Tibial artery (tissue), 4 donors: ENCODE measurements at regions not wholly inside any gene's neighbourhood (a gene's known extent, or its start where the extent isn't known, plus 50 kb on each side); places are given as distances from the start of the nearest gene placed in this dataset.
"Not testable (repeated sequence)": the region's sequence is repeated elsewhere in the genome, so short reads cannot be mapped to it uniquely, and the experiment has no call there.

Source experiments
- DNase-seq, 2 donors: peaks; one replicate each; pipeline ENCODE4 v3.0.0-alpha.2; 2019
- H3K27ac ChIP-seq, 2 donors: fragments of 200-600 bp; sonication (generic) in 1 of 2; 1 replicate in 1 of 2; 2 replicates in 1 of 2; pipeline ENCODE4 v1.5.1; 2018 to 2019; ENCODE audit warnings: mild to moderate bottlenecking in 1 of 2
- H3K27me3 ChIP-seq, 2 donors: fragments of 200-600 bp; sonication (generic) in 1 of 2; one replicate each; pipeline versions ENCODE4 v1.5.1 to v1.6.0; 2016 to 2019
- H3K36me3 ChIP-seq, 3 donors: fragments of 200-600 bp; sonication (generic) in 2 of 3; one replicate each; pipeline ENCODE4 v1.5.1; 2016 to 2019; ENCODE audit warnings: mild to moderate bottlenecking in 2 of 3
- H3K4me1 ChIP-seq, 4 donors: fragments of 200-600 bp; sonication (generic) in 2 of 4; 1 replicate in 3 of 4; 2 replicates in 1 of 4; pipeline ENCODE4 v1.5.1; 2016 to 2019
- H3K4me3 ChIP-seq, 2 donors: fragments of 200-600 bp; sonication (generic) in 1 of 2; 1 replicate in 1 of 2; 2 replicates in 1 of 2; pipeline ENCODE4 v1.5.1; 2018 to 2019; ENCODE audit warnings: mild to moderate bottlenecking in 2 of 2
- H3K9me3 ChIP-seq, 3 donors: fragments of 200-600 bp; sonication (generic) in 1 of 3; one replicate each; pipeline ENCODE4 v1.5.1; 2016 to 2019
- intact Hi-C: fragments of 100-400 bp; cut with DNase I; formaldehyde crosslinking; loops from one replicate; pipeline ENCODE4 v1.15.0; 2023; ENCODE audit warnings: low total_unique reads
- TF ChIP-seq, protein P1 (sequence below), 2 experiments: fragments of 200-600 bp in 1 of 2; fragments of 450-650 bp in 1 of 2; IDR thresholded peaks; one replicate each; pipeline ENCODE4 v1.5.1; 2017 to 2019; ENCODE audit warnings: antibody characterized with exemption in 2 of 2, mild to moderate bottlenecking in 1 of 2, moderate library complexity in 1 of 2

DNA sequence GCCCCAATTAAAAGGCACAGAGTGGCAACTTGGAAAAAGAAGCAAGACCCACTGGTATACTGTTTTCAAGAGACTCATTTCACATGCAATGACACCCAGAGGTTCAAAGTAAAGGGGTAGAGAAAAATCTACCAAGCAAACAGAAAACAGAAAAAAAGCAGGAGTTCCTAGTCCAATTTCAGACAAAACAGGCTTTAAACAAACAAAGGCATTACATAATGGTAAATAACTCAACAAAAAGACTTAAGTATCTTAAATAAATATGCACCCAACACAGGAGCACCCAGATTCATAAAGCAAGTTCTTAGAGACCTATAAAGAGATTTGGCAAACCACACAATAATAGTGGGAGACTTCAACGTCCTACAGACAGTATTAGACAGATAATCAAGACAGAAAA, 215.8 kb downstream of the SLCO4C1 start:
- Histone ChIP-seq H3K4me3 (no peak overlapping the region), H3K9me3 (no peaks in the 10 kb centered on the region), H3K36me3 (no peaks in the 10 kb centered on the region), H3K27me3 (no peaks in the 10 kb centered on the region), H3K27ac (no peak overlapping the region), H3K4me1 (no peaks in the 10 kb centered on the region)
- intact Hi-C loops: no loop called here
- TF ChIP-seq, protein P1, sequence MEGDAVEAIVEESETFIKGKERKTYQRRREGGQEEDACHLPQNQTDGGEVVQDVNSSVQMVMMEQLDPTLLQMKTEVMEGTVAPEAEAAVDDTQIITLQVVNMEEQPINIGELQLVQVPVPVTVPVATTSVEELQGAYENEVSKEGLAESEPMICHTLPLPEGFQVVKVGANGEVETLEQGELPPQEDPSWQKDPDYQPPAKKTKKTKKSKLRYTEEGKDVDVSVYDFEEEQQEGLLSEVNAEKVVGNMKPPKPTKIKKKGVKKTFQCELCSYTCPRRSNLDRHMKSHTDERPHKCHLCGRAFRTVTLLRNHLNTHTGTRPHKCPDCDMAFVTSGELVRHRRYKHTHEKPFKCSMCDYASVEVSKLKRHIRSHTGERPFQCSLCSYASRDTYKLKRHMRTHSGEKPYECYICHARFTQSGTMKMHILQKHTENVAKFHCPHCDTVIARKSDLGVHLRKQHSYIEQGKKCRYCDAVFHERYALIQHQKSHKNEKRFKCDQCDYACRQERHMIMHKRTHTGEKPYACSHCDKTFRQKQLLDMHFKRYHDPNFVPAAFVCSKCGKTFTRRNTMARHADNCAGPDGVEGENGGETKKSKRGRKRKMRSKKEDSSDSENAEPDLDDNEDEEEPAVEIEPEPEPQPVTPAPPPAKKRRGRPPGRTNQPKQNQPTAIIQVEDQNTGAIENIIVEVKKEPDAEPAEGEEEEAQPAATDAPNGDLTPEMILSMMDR (IDR thresholded peaks at IDR 0.05): no peak
- no peak for DNase-seq

DNA sequence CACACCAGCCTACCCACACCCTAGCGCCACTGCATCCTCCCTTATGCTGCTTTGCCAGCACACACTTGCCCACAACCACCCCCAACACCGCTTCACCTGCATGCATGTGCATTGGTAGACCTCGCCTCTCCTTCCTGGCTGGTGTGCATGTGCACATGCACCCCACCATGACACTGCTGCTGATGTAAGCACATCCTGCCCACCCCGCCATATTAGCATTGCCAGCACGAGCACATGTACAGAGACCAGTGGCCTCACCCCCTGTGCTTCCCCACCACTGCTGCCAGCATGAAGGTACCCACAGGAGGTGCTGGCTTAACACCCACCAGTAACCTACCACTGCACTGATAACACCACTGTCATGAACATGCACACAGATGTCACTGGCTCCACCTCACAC, 218.2 kb downstream of the SLCO4C1 start:
- H3K36me3 ChIP-seq: no peaks in the 10 kb centered on the region
- no peak overlapping the region for H3K4me3 ChIP-seq
- DNase-seq: no peak
- no peaks in the 10 kb centered on the region for H3K9me3 ChIP-seq
- no peaks in the 10 kb centered on the region for H3K27me3 ChIP-seq
- intact Hi-C loops: no loop called here
- H3K27ac ChIP-seq: no peak overlapping the region
- no peaks in the 10 kb centered on the region for H3K4me1 ChIP-seq
- TF ChIP-seq, protein P1 (IDR thresholded peaks at IDR 0.05): no peak

DNA sequence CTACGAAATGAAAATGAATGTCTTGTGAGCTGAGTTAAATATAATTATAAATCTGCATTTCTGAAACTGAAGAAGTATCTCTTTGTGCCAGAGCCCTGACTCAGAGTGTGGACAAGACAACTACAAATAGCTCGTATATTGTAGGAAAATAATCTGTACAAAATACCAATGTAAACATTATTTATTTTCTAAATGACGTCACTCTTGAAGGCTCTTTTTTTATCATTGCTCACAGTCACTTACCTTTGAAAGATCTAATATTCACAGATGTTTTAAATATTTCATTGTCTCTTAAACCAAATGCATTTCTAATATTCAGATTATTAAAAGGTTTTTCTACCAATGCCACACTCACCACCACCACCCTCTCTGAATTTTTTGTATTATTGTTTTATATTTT, 226.1 kb downstream of the SLCO4C1 start:
- Histone ChIP-seq H3K4me1 (no peaks in the 10 kb centered on the region), H3K27me3 (no peaks in the 10 kb centered on the region), H3K36me3 (no peaks in the 10 kb centered on the region), H3K4me3 (no peak overlapping the region), H3K9me3 (no peaks in the 10 kb centered on the region), H3K27ac (no peak overlapping the region)
- intact Hi-C loops: no loop called here
- TF ChIP-seq, protein P1 (IDR thresholded peaks at IDR 0.05): no peak
- DNase-seq: no peak

DNA sequence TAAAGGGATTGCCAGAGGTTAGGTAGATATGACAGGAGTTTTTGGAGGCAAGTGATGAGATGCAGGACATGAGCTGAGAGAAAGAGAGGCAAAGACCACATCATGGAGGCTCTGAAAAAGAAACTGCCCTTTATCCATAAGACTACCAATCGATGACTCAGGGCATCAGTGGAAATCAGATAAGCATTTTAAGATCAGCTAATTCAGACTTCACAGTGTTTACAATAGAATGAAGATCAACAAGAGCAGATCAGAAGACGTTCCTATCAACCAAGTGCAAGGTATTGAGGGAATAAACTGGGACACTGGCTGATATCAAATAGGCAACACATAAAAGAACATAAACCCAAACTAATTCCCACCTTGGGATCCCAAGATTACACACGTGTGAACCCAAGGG, 227.2 kb downstream of the SLCO4C1 start:
- Histone ChIP-seq H3K36me3 (no peaks in the 10 kb centered on the region), H3K27ac (no peak overlapping the region), H3K4me3 (no peak overlapping the region), H3K4me1 (no peaks in the 10 kb centered on the region), H3K9me3 (no peaks in the 10 kb centered on the region), H3K27me3 (no peaks in the 10 kb centered on the region)
- no peak for DNase-seq
- intact Hi-C loops: no loop called here
- TF ChIP-seq, protein P1 (IDR thresholded peaks at IDR 0.05): no peak

DNA sequence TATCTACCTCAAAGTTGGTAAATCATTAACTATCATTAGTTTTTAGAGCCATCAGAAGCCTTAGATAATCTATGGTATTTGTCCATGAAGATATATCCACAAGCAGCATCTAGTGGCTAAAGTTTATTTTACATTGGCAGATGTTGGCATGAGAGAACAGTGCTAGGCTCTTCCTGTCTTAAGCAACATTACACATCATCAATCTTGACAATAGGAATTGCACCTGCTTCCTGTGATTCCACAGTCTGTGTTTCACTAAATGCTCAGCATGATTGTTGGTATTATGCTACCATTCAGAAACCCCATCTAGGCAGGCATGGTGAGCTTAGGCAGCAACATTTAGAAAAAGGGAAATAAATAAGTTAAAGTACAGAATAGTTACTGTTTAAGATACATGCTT, 246.6 kb downstream of the SLCO4C1 start:
- intact Hi-C loops: no loop called here
- H3K4me3 ChIP-seq: no peak overlapping the region
- TF ChIP-seq, protein P1 (IDR thresholded peaks at IDR 0.05): no peak

DNA sequence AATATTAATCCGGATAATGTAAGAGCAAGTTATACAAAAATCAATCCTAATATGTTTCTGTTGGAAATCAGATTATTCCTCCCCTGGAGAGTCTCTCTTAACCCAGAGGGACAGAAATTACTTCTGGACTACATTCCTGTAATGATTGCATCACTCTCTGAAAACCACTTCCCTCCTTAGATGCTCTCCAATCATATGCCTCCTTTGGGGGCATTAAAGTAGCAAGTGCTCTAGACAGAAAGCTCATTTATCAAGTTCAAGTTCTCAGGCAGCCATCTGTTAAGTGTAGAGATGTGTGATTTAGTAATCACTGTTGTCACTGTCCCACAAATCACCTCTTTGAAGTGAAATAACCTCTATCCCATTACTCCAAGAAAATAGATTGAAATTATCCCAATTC, 247.1 kb downstream of the SLCO4C1 start:
- no peak for DNase-seq
- Histone ChIP-seq H3K27ac (no peak overlapping the region), H3K9me3 (no peaks in the 10 kb centered on the region), H3K4me1 (no peaks in the 10 kb centered on the region), H3K4me3 (no peak overlapping the region), H3K36me3 (no peaks in the 10 kb centered on the region), H3K27me3 (no peaks in the 10 kb centered on the region)
- TF ChIP-seq, protein P1 (IDR thresholded peaks at IDR 0.05): no peak
- intact Hi-C loops: no loop called here

More for the DNA sequence above, 246.6 kb downstream of the SLCO4C1 start:
- DNase-seq: no peak
- Histone ChIP-seq H3K27me3 (no peaks in the 10 kb centered on the region), H3K9me3 (no peaks in the 10 kb centered on the region), H3K4me1 (no peaks in the 10 kb centered on the region), H3K36me3 (no peaks in the 10 kb centered on the region), H3K27ac (no peak overlapping the region)

DNA sequence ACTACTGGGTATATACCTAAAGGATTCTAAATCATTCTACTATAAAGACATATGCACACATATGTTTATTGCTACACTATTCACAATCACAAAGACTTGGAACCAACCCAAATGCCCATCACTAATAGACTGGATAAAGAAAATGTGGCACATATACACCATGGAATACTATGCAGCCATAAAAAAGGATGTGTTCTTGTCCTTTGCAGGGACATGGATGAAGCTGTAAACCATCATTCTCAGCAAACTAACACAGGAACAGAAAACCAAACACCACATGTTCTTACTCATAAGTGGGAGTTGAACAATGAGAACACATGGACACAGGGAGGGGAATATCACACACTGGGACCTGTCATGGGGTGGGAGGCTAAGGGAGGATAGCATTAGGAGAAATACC, 249.0 kb downstream of the SLCO4C1 start:
- H3K9me3 ChIP-seq, H3K36me3 ChIP-seq, H3K4me3 ChIP-seq, H3K27ac ChIP-seq, H3K27me3 ChIP-seq, DNase-seq, H3K4me1 ChIP-seq, intact Hi-C loops: not testable (repeated sequence)
